Panc1 (cell line): ENCODE measurements at regions not wholly inside any gene's neighbourhood (a gene's known extent, or its start where the extent isn't known, plus 50 kb on each side); places are given as distances from the start of the nearest gene placed in this dataset.

ENCODE experiments used
- CTCF ChIP-seq: fragments of 450-650 bp; IDR thresholded peaks from 2 replicates; pipeline ENCODE4 v1.5.1; 2017; ENCODE audit warnings: mild to moderate bottlenecking
- SIN3A ChIP-seq: IDR thresholded peaks from 2 replicates; pipeline ENCODE4 v1.6.1; 2012; ENCODE audit warnings: low read depth, mild to moderate bottlenecking, low read length, moderate library complexity, borderline replicate concordance; ENCODE audit not compliant: insufficient read depth

- TF ChIP-seq CTCF (no peak), SIN3A (no peak)
These were observed 480.4 kb upstream of the USP24 start for GRCh38 chr1:55695552-55695951.
